ENCODE measurements at regions not wholly inside any gene's neighbourhood (a gene's known extent, or its start where the extent isn't known, plus 50 kb on each side); places are given as distances from the start of the nearest gene placed in this dataset.

GRCh38 chr21:36557316-36557715 is 77.4 kb upstream of the CLDN14 start:
- H3K4me1 ChIP-seq (ENCODE audit: control insufficient read depth, insufficient read depth, low read length), result peaks cover under 1% of the 10 kb centered on the region
- no peak overlapping the region for H3K4me3 ChIP-seq (ENCODE audit: low read length)
- H3K36me3 ChIP-seq (ENCODE audit: insufficient read depth, low read length), result no peaks in the 10 kb centered on the region
- no peaks in the 10 kb centered on the region for H3K9me3 ChIP-seq (replicated peaks; ENCODE audit: low read length)
- H3K9ac ChIP-seq (ENCODE audit: low read depth, low read length), result no peak overlapping the region
- peaks cover 58% of the 10 kb centered on the region for H3K27me3 ChIP-seq (ENCODE audit: control insufficient read depth, insufficient read depth, low read length)
- H3K4me2 ChIP-seq (ENCODE audit: low read length), result no peak overlapping the region

DNA sequence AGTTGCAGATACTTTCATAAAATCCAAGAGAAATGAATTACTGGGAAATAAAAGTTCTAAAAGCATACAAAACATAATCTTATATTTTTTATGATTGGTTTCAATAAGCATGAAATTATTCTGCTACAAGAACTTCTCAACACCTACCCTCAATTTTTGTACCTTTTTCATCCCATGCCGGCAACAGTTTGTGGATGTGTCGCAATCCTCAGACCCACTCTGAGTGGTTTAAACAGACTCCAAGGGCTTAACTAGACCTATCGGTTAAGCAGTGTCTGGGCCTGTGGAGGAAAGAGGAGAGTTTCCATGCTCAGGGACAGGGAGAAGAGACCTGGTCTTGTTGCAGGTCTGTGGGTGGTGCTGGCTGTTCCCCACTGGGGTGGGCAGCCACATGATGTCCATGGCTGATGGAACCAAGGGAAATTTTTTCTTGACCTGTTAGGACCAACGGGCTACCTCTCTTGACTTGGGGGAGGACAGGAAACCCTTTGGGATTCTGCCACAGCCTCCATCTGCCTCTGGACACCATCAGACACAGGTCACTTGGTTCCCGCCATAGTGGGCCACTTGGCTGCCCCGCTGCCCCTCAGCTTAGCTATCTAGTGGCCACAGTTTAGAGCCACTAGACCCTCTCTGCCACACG is 81.1 kb upstream of the CLDN14 start:
- Histone ChIP-seq H3K9me3 (replicated peaks; ENCODE audit: low read length) (peaks cover 10% of the 10 kb centered on the region), H3K4me2 (ENCODE audit: low read length) (no peak overlapping the region), H3K4me3 (ENCODE audit: low read length) (no peak overlapping the region), H3K4me1 (ENCODE audit: control insufficient read depth, insufficient read depth, low read length) (no peaks in the 10 kb centered on the region), H3K27me3 (ENCODE audit: control insufficient read depth, insufficient read depth, low read length) (peaks cover 85% of the 10 kb centered on the region), H3K9ac (ENCODE audit: low read depth, low read length) (no peak overlapping the region), H3K36me3 (ENCODE audit: insufficient read depth, low read length) (no peaks in the 10 kb centered on the region)

GRCh38 chr21:36563341-36563926 is 83.5 kb upstream of the CLDN14 start:
- Histone ChIP-seq H3K27me3 (ENCODE audit: control insufficient read depth, insufficient read depth, low read length) (peaks cover 86% of the 10 kb centered on the region), H3K4me1 (ENCODE audit: control insufficient read depth, insufficient read depth, low read length) (no peaks in the 10 kb centered on the region), H3K36me3 (ENCODE audit: insufficient read depth, low read length) (no peaks in the 10 kb centered on the region), H3K4me3 (ENCODE audit: low read length) (no peak overlapping the region), H3K9ac (ENCODE audit: low read depth, low read length) (no peak overlapping the region), H3K9me3 (replicated peaks; ENCODE audit: low read length) (peaks cover 10% of the 10 kb centered on the region), H3K4me2 (ENCODE audit: low read length) (no peak overlapping the region)

GRCh38 chr21:36564647-36565046 is 84.7 kb upstream of the CLDN14 start:
- Histone ChIP-seq H3K4me2 (ENCODE audit: low read length) (no peak overlapping the region), H3K36me3 (ENCODE audit: insufficient read depth, low read length) (no peaks in the 10 kb centered on the region), H3K9ac (ENCODE audit: low read depth, low read length) (no peak overlapping the region), H3K9me3 (replicated peaks; ENCODE audit: low read length) (peaks cover 10% of the 10 kb centered on the region), H3K4me3 (ENCODE audit: low read length) (no peak overlapping the region), H3K27me3 (ENCODE audit: control insufficient read depth, insufficient read depth, low read length) (peaks cover 87% of the 10 kb centered on the region), H3K4me1 (ENCODE audit: control insufficient read depth, insufficient read depth, low read length) (no peaks in the 10 kb centered on the region)

DNA sequence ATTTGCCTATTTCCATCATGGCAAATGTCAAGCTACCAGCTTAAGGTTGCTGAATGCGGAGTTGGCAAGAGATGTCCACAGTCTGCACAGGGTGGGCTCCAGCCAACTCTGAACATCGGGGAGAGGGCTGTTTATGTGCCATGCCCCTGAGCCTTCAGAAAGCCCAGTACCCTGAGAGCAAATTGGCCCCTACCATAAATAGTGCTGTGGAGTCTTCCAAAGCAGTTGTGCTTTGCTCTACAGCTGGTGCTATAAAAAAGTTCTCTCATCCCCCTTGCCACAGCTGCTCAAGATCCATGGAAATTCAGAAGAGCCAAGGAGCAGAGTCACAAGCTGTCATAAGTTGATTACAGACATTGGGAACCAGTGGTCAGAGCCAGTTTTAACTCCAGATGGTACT is 85.6 kb upstream of the CLDN14 start:
- peaks cover 10% of the 10 kb centered on the region for H3K9me3 ChIP-seq (replicated peaks; ENCODE audit: low read length)
- H3K4me1 ChIP-seq (ENCODE audit: control insufficient read depth, insufficient read depth, low read length), result no peaks in the 10 kb centered on the region
- H3K4me2 ChIP-seq (ENCODE audit: low read length), result no peak overlapping the region
- no peaks in the 10 kb centered on the region for H3K36me3 ChIP-seq (ENCODE audit: insufficient read depth, low read length)
- H3K9ac ChIP-seq (ENCODE audit: low read depth, low read length), result no peak overlapping the region
- peaks cover 87% of the 10 kb centered on the region for H3K27me3 ChIP-seq (ENCODE audit: control insufficient read depth, insufficient read depth, low read length)
- no peak overlapping the region for H3K4me3 ChIP-seq (ENCODE audit: low read length)

GRCh38 chr21:36566644-36567043 is 86.7 kb upstream of the CLDN14 start:
- H3K4me2 ChIP-seq (ENCODE audit: low read length), result no peak overlapping the region
- peaks cover 10% of the 10 kb centered on the region for H3K9me3 ChIP-seq (replicated peaks; ENCODE audit: low read length)
- peaks cover 86% of the 10 kb centered on the region for H3K27me3 ChIP-seq (ENCODE audit: control insufficient read depth, insufficient read depth, low read length)
- no peak overlapping the region for H3K4me3 ChIP-seq (ENCODE audit: low read length)
- no peaks in the 10 kb centered on the region for H3K4me1 ChIP-seq (ENCODE audit: control insufficient read depth, insufficient read depth, low read length)
- H3K36me3 ChIP-seq (ENCODE audit: insufficient read depth, low read length), result no peaks in the 10 kb centered on the region
- H3K9ac ChIP-seq (ENCODE audit: low read depth, low read length), result no peak overlapping the region

- Histone ChIP-seq H3K9ac (ENCODE audit: low read depth, low read length) (no peak overlapping the region), H3K36me3 (ENCODE audit: insufficient read depth, low read length) (no peaks in the 10 kb centered on the region), H3K9me3 (replicated peaks; ENCODE audit: low read length) (peaks cover 10% of the 10 kb centered on the region), H3K27me3 (ENCODE audit: control insufficient read depth, insufficient read depth, low read length) (peaks cover 86% of the 10 kb centered on the region), H3K4me1 (ENCODE audit: control insufficient read depth, insufficient read depth, low read length) (no peaks in the 10 kb centered on the region), H3K4me2 (ENCODE audit: low read length) (no peak overlapping the region), H3K4me3 (ENCODE audit: low read length) (no peak overlapping the region)
Measured at GRCh38 chr21:36567216-36567885, 87.4 kb upstream of the CLDN14 start.

DNA sequence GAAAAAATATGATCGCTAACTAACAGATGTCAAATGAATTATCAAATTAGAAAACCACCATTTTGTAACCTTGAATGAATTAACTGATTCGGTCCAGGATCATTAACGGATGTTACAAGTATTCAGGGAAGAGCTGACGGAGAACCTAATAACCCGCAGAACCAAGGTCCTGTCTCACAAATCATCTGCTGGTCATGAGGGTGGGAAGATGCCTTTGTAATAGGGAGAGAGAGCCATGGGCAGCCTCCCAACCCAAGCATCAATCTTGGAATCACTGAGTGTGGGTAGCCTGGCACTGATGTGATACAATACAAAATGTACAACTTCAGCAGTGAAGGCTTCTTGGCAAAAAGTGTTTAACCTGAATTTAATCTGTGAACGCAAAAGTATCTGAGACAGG is 89.6 kb upstream of the CLDN14 start:
- Histone ChIP-seq H3K27me3 (ENCODE audit: control insufficient read depth, insufficient read depth, low read length) (peaks cover 79% of the 10 kb centered on the region), H3K9me3 (replicated peaks; ENCODE audit: low read length) (peaks cover 8% of the 10 kb centered on the region), H3K4me1 (ENCODE audit: control insufficient read depth, insufficient read depth, low read length) (no peaks in the 10 kb centered on the region), H3K4me2 (ENCODE audit: low read length) (no peak overlapping the region), H3K9ac (ENCODE audit: low read depth, low read length) (no peak overlapping the region), H3K36me3 (ENCODE audit: insufficient read depth, low read length) (no peaks in the 10 kb centered on the region), H3K4me3 (ENCODE audit: low read length) (no peak overlapping the region)

DNA sequence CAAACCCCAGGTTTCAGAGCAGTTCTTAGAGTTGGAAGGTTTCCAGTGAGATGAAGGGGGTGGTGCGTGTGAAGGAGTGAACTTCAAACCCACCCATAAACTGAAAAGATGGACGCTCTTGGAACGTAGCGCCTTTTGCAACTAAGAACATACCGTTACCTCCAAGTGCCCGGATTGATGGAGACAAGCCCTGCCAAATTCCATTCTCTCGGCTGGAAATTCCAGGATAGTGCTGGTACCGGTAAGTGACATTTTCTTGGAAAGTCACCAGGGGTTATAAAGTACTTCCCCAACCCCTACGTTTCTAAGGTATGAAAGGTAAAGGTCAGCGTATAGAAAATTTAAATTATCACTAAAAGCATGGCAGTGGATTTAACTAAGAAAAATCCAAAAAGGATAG is 91.6 kb upstream of the CLDN14 start:
- no peaks in the 10 kb centered on the region for H3K36me3 ChIP-seq (ENCODE audit: insufficient read depth, low read length)
- H3K27me3 ChIP-seq (ENCODE audit: control insufficient read depth, insufficient read depth, low read length), result peaks cover 78% of the 10 kb centered on the region
- no peak overlapping the region for H3K9ac ChIP-seq (ENCODE audit: low read depth, low read length)
- no peaks in the 10 kb centered on the region for H3K4me1 ChIP-seq (ENCODE audit: control insufficient read depth, insufficient read depth, low read length)
- H3K4me3 ChIP-seq (ENCODE audit: low read length), result no peak overlapping the region
- no peak overlapping the region for H3K4me2 ChIP-seq (ENCODE audit: low read length)
- no peaks in the 10 kb centered on the region for H3K9me3 ChIP-seq (replicated peaks; ENCODE audit: low read length)

DNA sequence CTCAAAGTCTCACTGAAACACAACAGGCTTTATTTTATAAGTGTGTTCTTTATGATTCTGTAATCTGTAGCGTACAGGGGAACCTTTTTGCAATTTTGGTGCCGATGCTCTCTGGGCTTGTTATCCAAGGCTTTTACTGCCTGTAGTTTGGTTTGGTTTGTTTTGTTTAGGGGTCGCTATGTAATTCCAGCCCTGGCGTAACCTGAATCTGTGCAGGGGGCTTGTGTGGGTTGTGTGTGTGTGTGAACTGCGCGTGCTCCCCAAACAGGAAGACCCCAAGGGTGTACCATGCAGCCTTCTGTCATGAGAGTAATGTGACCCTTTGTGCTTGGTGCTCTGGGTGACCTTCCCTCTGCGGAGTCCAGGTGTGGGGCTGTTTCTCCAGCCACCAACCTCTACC is 92.1 kb upstream of the CLDN14 start:
- H3K4me3 ChIP-seq (ENCODE audit: low read length), result no peak overlapping the region
- no peaks in the 10 kb centered on the region for H3K4me1 ChIP-seq (ENCODE audit: control insufficient read depth, insufficient read depth, low read length)
- no peak overlapping the region for H3K9ac ChIP-seq (ENCODE audit: low read depth, low read length)
- H3K36me3 ChIP-seq (ENCODE audit: insufficient read depth, low read length), result no peaks in the 10 kb centered on the region
- no peaks in the 10 kb centered on the region for H3K9me3 ChIP-seq (replicated peaks; ENCODE audit: low read length)
- peaks cover 75% of the 10 kb centered on the region for H3K27me3 ChIP-seq (ENCODE audit: control insufficient read depth, insufficient read depth, low read length)
- no peak overlapping the region for H3K4me2 ChIP-seq (ENCODE audit: low read length)

DNA sequence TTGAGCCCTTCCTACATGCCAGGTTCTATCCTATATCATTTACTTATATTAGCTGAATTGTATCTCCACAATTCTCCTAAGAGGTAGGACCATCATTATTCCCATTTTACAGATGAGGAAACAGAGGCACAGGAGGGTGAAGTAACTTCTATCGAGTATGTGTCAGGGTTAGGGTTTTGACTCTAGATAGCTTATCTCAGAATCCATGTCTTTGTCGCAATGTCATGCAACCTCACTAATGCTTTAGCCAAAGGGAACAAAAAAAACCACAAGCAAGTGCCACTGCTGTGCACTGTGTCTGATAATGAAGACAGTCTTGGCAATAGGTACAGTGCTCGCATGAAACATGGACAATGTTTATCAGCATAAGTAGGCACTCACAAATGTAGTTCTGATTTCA is 95.4 kb upstream of the CLDN14 start:
- Histone ChIP-seq H3K4me1 (ENCODE audit: control insufficient read depth, insufficient read depth, low read length) (no peaks in the 10 kb centered on the region), H3K9me3 (replicated peaks; ENCODE audit: low read length) (no peaks in the 10 kb centered on the region), H3K27me3 (ENCODE audit: control insufficient read depth, insufficient read depth, low read length) (peaks cover 68% of the 10 kb centered on the region), H3K36me3 (ENCODE audit: insufficient read depth, low read length) (no peaks in the 10 kb centered on the region), H3K9ac (ENCODE audit: low read depth, low read length) (no peak overlapping the region), H3K4me2 (ENCODE audit: low read length) (no peak overlapping the region), H3K4me3 (ENCODE audit: low read length) (no peak overlapping the region)

GRCh38 chr21:36576441-36576840 is 96.5 kb upstream of the CLDN14 start:
- Histone ChIP-seq H3K4me1 (ENCODE audit: control insufficient read depth, insufficient read depth, low read length) (no peaks in the 10 kb centered on the region), H3K4me2 (ENCODE audit: low read length) (no peak overlapping the region), H3K27me3 (ENCODE audit: control insufficient read depth, insufficient read depth, low read length) (peaks cover 72% of the 10 kb centered on the region), H3K36me3 (ENCODE audit: insufficient read depth, low read length) (no peaks in the 10 kb centered on the region), H3K9me3 (replicated peaks; ENCODE audit: low read length) (no peaks in the 10 kb centered on the region), H3K9ac (ENCODE audit: low read depth, low read length) (no peak overlapping the region), H3K4me3 (ENCODE audit: low read length) (no peak overlapping the region)
